ENCODE measurements at regions not wholly inside any gene's neighbourhood (a gene's known extent, or its start where the extent isn't known, plus 50 kb on each side); places are given as distances from the start of the nearest gene placed in this dataset.

GRCh38 chr17:63196772-63197335 is 230.8 kb downstream of the TANC2 start:
- TF ChIP-seq CTCF (IDR thresholded peaks at IDR 0.05; ENCODE audit: low read depth, low read length, poor library complexity, severe bottlenecking) (no peak), EZH2phosphoT487 (IDR thresholded peaks at IDR 0.05; ENCODE audit: borderline replicate concordance, low read length) (no peak)
